Choroid plexus epithelial cell (primary cell): ENCODE measurements at regions not wholly inside any gene's neighbourhood (a gene's known extent, or its start where the extent isn't known, plus 50 kb on each side); places are given as distances from the start of the nearest gene placed in this dataset.

Experiments
- DNase-seq: peaks from one replicate; pipeline ENCODE4 v3.0.0-alpha.2; 2010; ENCODE audit warnings: low read depth
- H3K4me3 ChIP-seq: 2 replicates; pipeline ENCODE4 v1.5.1; 2011; ENCODE audit warnings: low read depth, mild to moderate bottlenecking, control low read depth, low read length, moderate library complexity
- TF ChIP-seq, protein P1 (sequence below): conservative IDR thresholded peaks from 2 replicates; pipeline ENCODE4 v1.5.1; 2011; ENCODE audit warnings: low read depth, mild to moderate bottlenecking, control low read depth, inconsistent platforms, low read length, moderate library complexity

DNA sequence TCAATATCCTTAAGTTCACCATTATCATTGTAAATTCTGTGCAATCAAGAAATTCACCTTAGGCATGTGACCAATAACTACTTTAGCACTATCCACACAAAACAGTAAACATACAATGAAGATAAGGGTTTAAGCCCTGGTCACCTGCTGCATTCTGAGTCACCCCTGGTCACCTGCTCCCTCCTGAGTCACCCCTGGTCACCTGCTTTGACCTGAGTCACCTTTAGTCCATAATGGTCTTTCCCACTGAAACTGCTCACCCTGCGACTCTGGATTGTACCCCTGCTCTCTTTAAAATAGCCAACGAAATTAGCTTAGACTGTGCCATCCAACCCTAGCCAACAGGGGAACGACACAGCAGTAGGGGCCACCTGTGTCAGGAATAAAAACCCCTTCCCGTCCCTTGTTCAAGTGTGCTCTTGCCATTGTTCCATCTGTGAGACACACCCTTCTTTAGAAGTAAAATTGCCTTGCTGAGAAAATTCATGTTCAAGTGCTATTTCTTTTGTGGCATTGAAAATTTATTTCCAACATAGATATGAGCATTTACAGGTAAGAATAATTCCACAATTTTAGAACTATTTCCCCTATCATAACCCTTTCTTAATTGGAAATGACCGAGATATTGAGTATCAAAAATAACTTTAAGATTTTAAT lies 902.8 kb downstream of the DSC3 start:
- H3K4me3 ChIP-seq = no peak overlapping the region
- no peak for DNase-seq
- TF ChIP-seq, protein P1, sequence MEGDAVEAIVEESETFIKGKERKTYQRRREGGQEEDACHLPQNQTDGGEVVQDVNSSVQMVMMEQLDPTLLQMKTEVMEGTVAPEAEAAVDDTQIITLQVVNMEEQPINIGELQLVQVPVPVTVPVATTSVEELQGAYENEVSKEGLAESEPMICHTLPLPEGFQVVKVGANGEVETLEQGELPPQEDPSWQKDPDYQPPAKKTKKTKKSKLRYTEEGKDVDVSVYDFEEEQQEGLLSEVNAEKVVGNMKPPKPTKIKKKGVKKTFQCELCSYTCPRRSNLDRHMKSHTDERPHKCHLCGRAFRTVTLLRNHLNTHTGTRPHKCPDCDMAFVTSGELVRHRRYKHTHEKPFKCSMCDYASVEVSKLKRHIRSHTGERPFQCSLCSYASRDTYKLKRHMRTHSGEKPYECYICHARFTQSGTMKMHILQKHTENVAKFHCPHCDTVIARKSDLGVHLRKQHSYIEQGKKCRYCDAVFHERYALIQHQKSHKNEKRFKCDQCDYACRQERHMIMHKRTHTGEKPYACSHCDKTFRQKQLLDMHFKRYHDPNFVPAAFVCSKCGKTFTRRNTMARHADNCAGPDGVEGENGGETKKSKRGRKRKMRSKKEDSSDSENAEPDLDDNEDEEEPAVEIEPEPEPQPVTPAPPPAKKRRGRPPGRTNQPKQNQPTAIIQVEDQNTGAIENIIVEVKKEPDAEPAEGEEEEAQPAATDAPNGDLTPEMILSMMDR = no peak

DNA sequence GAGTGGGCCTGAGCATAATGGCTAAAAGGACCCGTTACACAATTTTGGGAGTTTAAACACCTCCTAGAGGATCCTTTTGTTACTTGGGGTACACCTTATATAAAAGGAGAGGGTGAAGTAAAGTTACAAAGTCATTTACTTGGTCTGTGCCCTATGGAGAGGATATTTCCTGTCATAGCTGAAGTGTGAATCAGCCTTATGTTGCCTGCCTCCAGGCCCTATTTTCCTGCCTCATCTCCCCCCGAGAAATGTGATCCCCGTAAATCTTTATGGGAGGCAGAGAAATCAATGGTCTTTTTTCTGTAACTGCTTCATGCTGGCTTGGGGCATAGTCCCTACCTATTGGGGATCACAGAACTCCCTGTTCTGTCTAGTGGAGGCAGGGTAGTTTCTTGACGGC lies 906.6 kb downstream of the DSC3 start:
- no peak for DNase-seq
- TF ChIP-seq, protein P1 = no peak
- H3K4me3 ChIP-seq = no peak overlapping the region

DNA sequence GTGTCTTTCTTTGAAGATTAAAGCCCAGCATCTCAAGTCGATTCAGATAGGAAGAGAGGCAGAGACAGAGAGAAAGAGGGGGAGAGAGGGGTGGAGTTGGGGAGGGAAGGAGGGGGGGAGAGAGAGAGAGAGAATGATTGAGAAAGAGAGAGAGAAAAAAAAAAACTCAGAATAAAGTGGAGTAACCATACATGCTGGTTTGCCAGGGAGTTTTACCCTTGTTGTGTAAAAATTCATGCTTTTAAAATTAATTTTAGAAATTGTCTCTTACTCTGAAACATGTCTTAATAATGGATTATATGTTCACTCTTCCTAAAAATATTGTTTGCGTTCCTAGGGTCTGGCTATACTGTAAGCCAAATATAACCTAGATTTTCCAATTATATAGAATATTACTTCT lies 908.5 kb downstream of the DSC3 start:
- H3K4me3 ChIP-seq = no peak overlapping the region
- no peak for DNase-seq
- TF ChIP-seq, protein P1 = no peak

DNA sequence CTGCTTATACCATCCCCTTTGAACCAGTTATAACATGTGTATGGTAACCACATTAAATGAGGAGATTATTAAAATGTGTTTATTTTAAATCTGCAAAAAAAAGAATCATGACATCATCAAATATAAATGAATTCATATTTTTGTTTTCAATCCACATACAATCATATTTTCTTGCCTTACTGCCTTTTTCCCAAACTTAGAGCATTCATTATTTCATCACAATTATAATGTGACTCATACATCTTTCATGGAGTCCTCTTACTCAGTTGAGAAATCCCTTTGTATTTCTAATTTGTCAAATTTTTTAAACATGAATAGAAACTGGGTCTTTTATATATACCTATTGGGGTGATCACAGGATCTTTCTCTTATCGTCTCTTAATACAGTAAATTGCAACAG lies 909.6 kb downstream of the DSC3 start:
- H3K4me3 ChIP-seq = no peak overlapping the region
- TF ChIP-seq, protein P1 = no peak
- no peak for DNase-seq

DNA sequence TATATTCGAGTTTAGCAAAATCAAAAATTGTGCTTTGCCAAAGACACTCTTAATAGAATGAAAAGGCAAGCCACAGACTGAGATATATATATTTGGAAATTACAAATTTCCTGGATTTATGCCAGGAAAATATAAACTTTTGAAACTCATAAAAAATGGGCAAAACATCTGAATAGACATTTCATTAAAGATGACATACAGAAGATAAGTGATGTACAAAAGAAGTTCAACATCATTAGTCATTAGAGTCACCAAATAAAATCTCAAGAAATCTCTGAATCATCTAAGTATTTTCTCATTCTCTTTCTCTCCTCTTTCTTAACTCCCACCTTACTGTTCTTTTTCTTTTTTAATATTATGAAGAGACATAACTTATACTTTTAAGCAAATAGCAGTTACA lies 921.1 kb downstream of the DSC3 start:
- no peak for DNase-seq
- TF ChIP-seq, protein P1 = no peak
- no peak overlapping the region for H3K4me3 ChIP-seq

DNA sequence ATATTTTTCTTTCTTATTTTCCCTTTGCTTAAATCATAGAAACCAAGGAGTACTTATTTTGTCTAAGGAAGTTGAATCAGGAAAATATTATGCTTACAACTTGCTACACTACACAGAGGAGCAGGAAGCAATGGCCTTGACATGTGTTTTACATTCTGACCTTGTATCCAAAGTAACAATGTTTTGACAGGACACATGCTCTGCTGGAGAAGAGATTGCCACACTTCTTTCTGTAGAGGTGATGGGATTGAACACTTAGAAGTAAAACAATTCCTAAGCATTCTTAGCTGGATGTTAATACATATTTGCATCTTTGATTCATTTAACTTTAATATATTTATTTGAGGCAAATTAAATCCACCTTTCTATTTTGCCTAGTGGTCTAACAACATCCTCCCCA lies 929.1 kb downstream of the DSC3 start:
- TF ChIP-seq, protein P1 = no peak
- no peak for DNase-seq
- H3K4me3 ChIP-seq = no peak overlapping the region

DNA sequence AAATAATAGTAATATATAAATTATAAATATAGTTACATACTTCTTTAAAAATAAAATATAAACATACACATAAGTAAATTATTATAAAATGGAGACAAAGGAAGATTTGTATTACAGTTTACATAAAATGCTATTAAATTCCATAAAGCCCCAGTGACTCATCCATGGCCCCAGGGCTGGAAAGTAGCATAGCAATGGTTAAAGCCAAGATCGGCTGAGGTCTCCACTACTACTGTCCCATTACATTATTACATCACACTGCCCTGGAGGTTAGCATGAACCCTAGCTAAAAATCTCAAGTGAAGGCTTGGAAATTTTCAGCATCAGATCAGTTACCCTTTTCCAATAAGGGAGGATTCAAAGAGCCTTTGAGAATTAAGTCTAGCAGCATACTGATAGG lies 936.2 kb downstream of the DSC3 start:
- no peak overlapping the region for H3K4me3 ChIP-seq
- TF ChIP-seq, protein P1 = no peak
- no peak for DNase-seq
